Keratinocyte (primary cell): ENCODE measurements at regions not wholly inside any gene's neighbourhood (a gene's known extent, or its start where the extent isn't known, plus 50 kb on each side); places are given as distances from the start of the nearest gene placed in this dataset.
"Not testable (repeated sequence)": the region's sequence is repeated elsewhere in the genome, so short reads cannot be mapped to it uniquely, and the experiment has no call there.

Source experiments
- DNase-seq: peaks from one replicate; pipeline ENCODE4 v3.0.0-alpha.2; 2011; ENCODE audit warnings: low read depth, missing footprints, low spot score
- FAIRE-seq: peaks from 2 replicates; lab custom pipeline; 2011; peaks lifted over from hg19 to GRCh38; lab: Jason Lieb, UNC
- H2AFZ ChIP-seq: 2 replicates; pipeline ENCODE4 v1.6.0; 2012; ENCODE audit warnings: low read length, control low read depth, inconsistent platforms; ENCODE audit not compliant: control insufficient read depth
- H3K27ac ChIP-seq: 2 replicates; pipeline ENCODE4 v1.5.1; 2011; ENCODE audit warnings: low read length; ENCODE audit not compliant: control insufficient read depth, insufficient read depth
- H3K27me3 ChIP-seq: 3 replicates; pipeline ENCODE4 v1.6.0; 2011; ENCODE audit warnings: low read length; ENCODE audit not compliant: control insufficient read depth, insufficient read depth; ENCODE audit errors: extremely low read depth
- H3K36me3 ChIP-seq, 2 experiments: 2 replicates in 1 of 2; 3 replicates in 1 of 2; pipeline ENCODE4 v1.5.1; 2011; ENCODE audit warnings: low read length in 2 of 2, mild to moderate bottlenecking in 1 of 2; ENCODE audit not compliant: control insufficient read depth in 2 of 2, insufficient read depth in 2 of 2; ENCODE audit errors: extremely low read depth in 1 of 2
- H3K4me1 ChIP-seq: 3 replicates; pipeline ENCODE4 v1.5.1; 2011; ENCODE audit warnings: low read length; ENCODE audit not compliant: control insufficient read depth, insufficient read depth; ENCODE audit errors: extremely low read depth
- H3K4me2 ChIP-seq: 3 replicates; pipeline ENCODE4 v1.6.0; 2011; ENCODE audit warnings: low read depth, low read length; ENCODE audit not compliant: control insufficient read depth, insufficient read depth; ENCODE audit errors: extremely low read depth
- H3K4me3 ChIP-seq, 3 experiments: fragments of 200-600 bp in 1 of 3; sonication (generic) in 1 of 3; 2 replicates in 2 of 3; 3 replicates in 1 of 3; pipeline ENCODE4 v1.5.1; 2011 to 2016; ENCODE audit warnings: low read length in 3 of 3, mild to moderate bottlenecking in 3 of 3, control low read depth in 2 of 3, inconsistent platforms in 1 of 3, low read depth in 1 of 3, mixed read lengths in 1 of 3, mixed run types in 1 of 3, moderate library complexity in 1 of 3; ENCODE audit not compliant: control insufficient read depth in 2 of 3, insufficient read depth in 2 of 3; ENCODE audit errors: extremely low read depth in 1 of 3
- H3K79me2 ChIP-seq: 2 replicates; pipeline ENCODE4 v1.6.0; 2012; ENCODE audit warnings: low read length; ENCODE audit not compliant: control insufficient read depth, insufficient read depth
- H3K9ac ChIP-seq: 3 replicates; pipeline ENCODE4 v1.6.0; 2011; ENCODE audit warnings: low read length; ENCODE audit not compliant: control insufficient read depth, insufficient read depth; ENCODE audit errors: extremely low read depth
- H3K9me1 ChIP-seq: 3 replicates; pipeline ENCODE4 v1.6.0; 2011; ENCODE audit warnings: low read length; ENCODE audit not compliant: control insufficient read depth, insufficient read depth; ENCODE audit errors: extremely low read depth
- H3K9me3 ChIP-seq: 2 replicates; pipeline ENCODE4 v1.5.1; 2012; ENCODE audit warnings: low read depth, low read length; ENCODE audit not compliant: control insufficient read depth
- H4K20me1 ChIP-seq: 3 replicates; pipeline ENCODE4 v1.6.0; 2011; ENCODE audit warnings: low read length; ENCODE audit not compliant: control insufficient read depth, insufficient read depth; ENCODE audit errors: extremely low read depth
- CTCF ChIP-seq, 3 experiments: IDR thresholded peaks in 1 of 3; conservative IDR thresholded peaks in 1 of 3; optimal IDR thresholded peaks in 1 of 3; 2 replicates in 2 of 3; 3 replicates in 1 of 3; pipeline versions ENCODE3 to v1.5.1; 2011; ENCODE audit warnings: low read length in 3 of 3, mild to moderate bottlenecking in 3 of 3, moderate library complexity in 2 of 3, control low read depth in 1 of 3, inconsistent platforms in 1 of 3; ENCODE audit not compliant: insufficient read depth in 2 of 3; ENCODE audit errors: extremely low read depth in 1 of 3
- EZH2 ChIP-seq: IDR thresholded peaks from one replicate; pipeline ENCODE4 v1.6.1; 2012; ENCODE audit warnings: inconsistent platforms, mild to moderate bottlenecking, low read length, moderate library complexity
- dilution Hi-C: fragments of 300-500 bp; cut with MboI; formaldehyde crosslinking; loops from one replicate; pipeline ENCODE4 v1.7.0; 2020; ENCODE audit warnings: low sequenced_read_pairs; ENCODE audit not compliant: extremely low pct_ligation_motif_present

GRCh38 chr12:9509464-9510161 lies 98.1 kb downstream of the KLRB1 start:
- Histone ChIP-seq H4K20me1 (no peaks in the 10 kb centered on the region), H3K9ac (no peak overlapping the region), H3K4me2 (no peak overlapping the region), H3K27ac (no peak overlapping the region), H3K4me3 (no peak overlapping the region), H3K4me1 (peaks cover 5% of the 10 kb centered on the region), H3K9me3 (no peaks in the 10 kb centered on the region), H3K9me1 (no peaks in the 10 kb centered on the region), H3K27me3 (no peaks in the 10 kb centered on the region), H3K79me2 (no peaks in the 10 kb centered on the region), H3K36me3 (no peaks in the 10 kb centered on the region), H2AFZ (no peak overlapping the region)
- no peak for DNase-seq
- dilution Hi-C loops, result no loop called here
- FAIRE-seq, result peak; percentile 69
- TF ChIP-seq CTCF (optimal IDR thresholded peaks at IDR 0.05 in 1 of 3, IDR thresholded peaks at IDR 0.05 in 1 of 3, conservative IDR thresholded peaks at IDR 0.05 in 1 of 3; ENCODE audit: extremely low read depth in 1 of 3, insufficient read depth in 2 of 3, low read length in 3 of 3) (no peak), EZH2 (no peak)

GRCh38 chr12:9506746-9507145 lies 101.0 kb downstream of the KLRB1 start:
- no peaks in the 10 kb centered on the region for H3K9me3 ChIP-seq

GRCh38 chr12:9503384-9503783 lies 104.3 kb downstream of the KLRB1 start:
- H3K27me3 ChIP-seq, H4K20me1 ChIP-seq, H3K9me3 ChIP-seq, H2AFZ ChIP-seq, H3K4me3 ChIP-seq, H3K9ac ChIP-seq, DNase-seq, H3K4me2 ChIP-seq, H3K36me3 ChIP-seq, H3K27ac ChIP-seq, dilution Hi-C loops, H3K4me1 ChIP-seq, FAIRE-seq, H3K79me2 ChIP-seq, H3K9me1 ChIP-seq: not testable (repeated sequence)

More at GRCh38 chr12:9506746-9507145, 101.0 kb downstream of the KLRB1 start:
- Histone ChIP-seq H4K20me1 (no peaks in the 10 kb centered on the region), H3K79me2 (no peaks in the 10 kb centered on the region), H3K36me3 (no peaks in the 10 kb centered on the region), H3K4me2 (no peak overlapping the region), H3K9me1 (no peaks in the 10 kb centered on the region), H3K27ac (no peak overlapping the region), H3K4me3 (no peak overlapping the region), H3K27me3 (no peaks in the 10 kb centered on the region), H3K9ac (no peak overlapping the region), H3K4me1 (peaks cover 5% of the 10 kb centered on the region), H2AFZ (no peak overlapping the region)
- no peak for TF ChIP-seq CTCF (optimal IDR thresholded peaks at IDR 0.05 in 1 of 3, IDR thresholded peaks at IDR 0.05 in 1 of 3, conservative IDR thresholded peaks at IDR 0.05 in 1 of 3; ENCODE audit: extremely low read depth in 1 of 3, insufficient read depth in 2 of 3, low read length in 3 of 3)
- TF ChIP-seq EZH2, result no peak
- DNase-seq (no peak), FAIRE-seq (no peak)
- dilution Hi-C loops, result no loop called here

GRCh38 chr12:9502845-9503244 lies 104.9 kb downstream of the KLRB1 start:
- dilution Hi-C loops, H3K27ac ChIP-seq, H3K27me3 ChIP-seq, H3K79me2 ChIP-seq, H3K36me3 ChIP-seq, H3K9ac ChIP-seq, H3K9me1 ChIP-seq, H3K9me3 ChIP-seq, H4K20me1 ChIP-seq, H2AFZ ChIP-seq, H3K4me1 ChIP-seq, DNase-seq, H3K4me3 ChIP-seq, H3K4me2 ChIP-seq: not testable (repeated sequence)
- peak; percentile 57 for FAIRE-seq
